GM12874 (cell line): ENCODE measurements at regions not wholly inside any gene's neighbourhood (a gene's known extent, or its start where the extent isn't known, plus 50 kb on each side); places are given as distances from the start of the nearest gene placed in this dataset.

Experiments used
- TF ChIP-seq, protein P1 (sequence below): IDR thresholded peaks from 2 replicates; pipeline ENCODE4 v1.5.1; 2011; ENCODE audit warnings: low read depth, mild to moderate bottlenecking, control low read depth, low read length, moderate library complexity; ENCODE audit not compliant: insufficient read depth

GRCh38 chr4:104752337-104752736 lies 257.6 kb upstream of the CXXC4 start:
- TF ChIP-seq, protein P1, sequence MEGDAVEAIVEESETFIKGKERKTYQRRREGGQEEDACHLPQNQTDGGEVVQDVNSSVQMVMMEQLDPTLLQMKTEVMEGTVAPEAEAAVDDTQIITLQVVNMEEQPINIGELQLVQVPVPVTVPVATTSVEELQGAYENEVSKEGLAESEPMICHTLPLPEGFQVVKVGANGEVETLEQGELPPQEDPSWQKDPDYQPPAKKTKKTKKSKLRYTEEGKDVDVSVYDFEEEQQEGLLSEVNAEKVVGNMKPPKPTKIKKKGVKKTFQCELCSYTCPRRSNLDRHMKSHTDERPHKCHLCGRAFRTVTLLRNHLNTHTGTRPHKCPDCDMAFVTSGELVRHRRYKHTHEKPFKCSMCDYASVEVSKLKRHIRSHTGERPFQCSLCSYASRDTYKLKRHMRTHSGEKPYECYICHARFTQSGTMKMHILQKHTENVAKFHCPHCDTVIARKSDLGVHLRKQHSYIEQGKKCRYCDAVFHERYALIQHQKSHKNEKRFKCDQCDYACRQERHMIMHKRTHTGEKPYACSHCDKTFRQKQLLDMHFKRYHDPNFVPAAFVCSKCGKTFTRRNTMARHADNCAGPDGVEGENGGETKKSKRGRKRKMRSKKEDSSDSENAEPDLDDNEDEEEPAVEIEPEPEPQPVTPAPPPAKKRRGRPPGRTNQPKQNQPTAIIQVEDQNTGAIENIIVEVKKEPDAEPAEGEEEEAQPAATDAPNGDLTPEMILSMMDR = no peak

GRCh38 chr4:104756837-104757236 lies 262.1 kb upstream of the CXXC4 start:
- TF ChIP-seq, protein P1 = no peak

DNA sequence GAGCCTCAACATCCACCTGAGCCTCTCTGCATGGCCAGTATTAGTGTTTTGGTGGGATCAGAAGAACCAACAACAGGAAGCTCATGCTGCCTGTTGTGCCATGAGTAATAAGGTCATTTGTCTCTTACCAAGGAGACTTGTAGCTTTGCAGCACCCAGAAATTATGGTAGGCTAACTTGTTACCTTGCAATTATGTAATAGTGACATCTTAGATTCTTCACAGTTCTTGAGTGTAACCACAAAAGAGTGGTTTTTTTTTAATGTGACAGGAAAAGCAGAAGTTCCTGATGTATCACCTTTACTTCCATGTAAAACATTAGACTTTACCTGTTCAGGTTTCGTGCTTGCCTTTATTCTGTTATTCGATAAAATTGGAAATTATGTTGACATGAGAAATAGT lies 263.9 kb upstream of the CXXC4 start:
- TF ChIP-seq, protein P1 = no peak

DNA sequence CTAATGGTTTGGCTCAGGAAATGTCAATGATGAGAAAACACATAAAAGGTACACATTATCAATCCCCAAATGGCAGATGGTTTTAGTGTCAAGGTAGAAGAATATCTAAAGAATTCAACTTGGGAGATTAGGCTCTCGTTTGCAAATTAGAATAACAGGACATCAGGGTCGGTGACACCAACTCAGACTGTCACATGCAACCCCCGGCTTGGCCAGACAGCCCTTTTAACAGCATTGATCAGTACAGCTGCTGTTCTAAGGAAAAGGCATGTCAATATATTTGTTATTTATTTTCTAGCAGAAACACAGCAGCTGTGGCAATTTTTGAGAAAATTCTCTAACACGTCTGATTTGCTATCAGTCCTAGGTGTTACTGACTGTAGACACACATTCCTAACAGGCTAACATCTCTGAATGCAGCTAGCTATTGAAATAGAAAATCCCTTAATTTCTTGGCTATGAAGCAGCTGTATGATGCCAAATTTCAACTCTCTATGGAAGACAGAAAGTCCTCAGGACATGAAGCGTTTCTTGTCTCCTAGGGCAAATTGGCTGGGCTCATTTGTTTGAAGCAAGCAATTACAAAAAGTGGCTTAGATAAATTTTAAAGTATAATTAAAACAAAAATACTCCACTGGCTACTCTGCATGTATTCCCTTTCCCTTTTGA lies 269.0 kb upstream of the CXXC4 start:
- TF ChIP-seq, protein P1 = no peak

GRCh38 chr4:104766676-104767075 lies 272.0 kb upstream of the CXXC4 start:
- TF ChIP-seq, protein P1 = no peak

GRCh38 chr4:104772849-104773248 lies 278.2 kb upstream of the CXXC4 start:
- TF ChIP-seq, protein P1 = no peak

DNA sequence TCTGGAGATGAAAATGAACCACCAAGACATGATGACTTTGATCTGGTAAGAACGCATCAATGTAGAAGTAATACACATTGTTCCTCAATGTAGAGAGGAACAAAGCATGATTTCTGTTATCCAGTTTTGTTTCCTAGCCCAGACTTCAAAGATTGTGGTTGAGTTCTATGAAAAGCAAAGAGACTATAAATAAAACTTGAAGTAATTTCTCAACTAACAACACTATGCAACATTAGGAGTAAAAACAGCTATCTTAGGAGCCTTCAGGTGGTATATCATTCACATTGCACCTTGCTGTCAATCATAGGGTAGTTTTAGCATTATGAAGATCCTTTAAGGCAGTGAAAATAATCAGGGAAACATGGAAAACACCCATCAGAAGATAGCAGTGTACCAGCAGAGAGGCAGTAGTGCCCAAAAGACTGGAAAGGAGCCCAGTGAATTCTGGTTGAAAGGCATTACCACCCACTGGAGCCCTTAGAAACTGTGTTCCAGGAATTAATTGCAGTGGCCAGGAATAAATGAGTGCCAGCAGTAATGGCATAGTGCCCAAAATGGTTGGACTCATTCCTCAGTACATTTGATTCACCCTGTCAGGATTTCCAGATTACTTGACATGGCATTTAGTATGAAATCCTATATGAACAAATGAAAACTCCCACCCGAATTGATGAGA lies 300.7 kb upstream of the CXXC4 start:
- TF ChIP-seq, protein P1 = no peak
